ENCODE measurements at regions not wholly inside any gene's neighbourhood (a gene's known extent, or its start where the extent isn't known, plus 50 kb on each side); places are given as distances from the start of the nearest gene placed in this dataset.

GRCh38 chr6:84877515-84878210 is 113.3 kb upstream of the TBX18 start:
- no peak overlapping the region for H3K27ac ChIP-seq (ENCODE audit: low read depth, low read length)
- no peak overlapping the region for H3K27ac Mint-ChIP-seq (ENCODE audit: unreplicated experiment)
- no peak for TF ChIP-seq EZH2 (IDR thresholded peaks at IDR 0.05; ENCODE audit: insufficient read depth, low read length)
- TF ChIP-seq, protein P1, sequence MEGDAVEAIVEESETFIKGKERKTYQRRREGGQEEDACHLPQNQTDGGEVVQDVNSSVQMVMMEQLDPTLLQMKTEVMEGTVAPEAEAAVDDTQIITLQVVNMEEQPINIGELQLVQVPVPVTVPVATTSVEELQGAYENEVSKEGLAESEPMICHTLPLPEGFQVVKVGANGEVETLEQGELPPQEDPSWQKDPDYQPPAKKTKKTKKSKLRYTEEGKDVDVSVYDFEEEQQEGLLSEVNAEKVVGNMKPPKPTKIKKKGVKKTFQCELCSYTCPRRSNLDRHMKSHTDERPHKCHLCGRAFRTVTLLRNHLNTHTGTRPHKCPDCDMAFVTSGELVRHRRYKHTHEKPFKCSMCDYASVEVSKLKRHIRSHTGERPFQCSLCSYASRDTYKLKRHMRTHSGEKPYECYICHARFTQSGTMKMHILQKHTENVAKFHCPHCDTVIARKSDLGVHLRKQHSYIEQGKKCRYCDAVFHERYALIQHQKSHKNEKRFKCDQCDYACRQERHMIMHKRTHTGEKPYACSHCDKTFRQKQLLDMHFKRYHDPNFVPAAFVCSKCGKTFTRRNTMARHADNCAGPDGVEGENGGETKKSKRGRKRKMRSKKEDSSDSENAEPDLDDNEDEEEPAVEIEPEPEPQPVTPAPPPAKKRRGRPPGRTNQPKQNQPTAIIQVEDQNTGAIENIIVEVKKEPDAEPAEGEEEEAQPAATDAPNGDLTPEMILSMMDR (IDR thresholded peaks at IDR 0.05; ENCODE audit: insufficient read depth, low read depth, low read length) = no peak
- no peak overlapping the region for H3K4me3 ChIP-seq (ENCODE audit: insufficient read depth, low read depth, low read length)
- peaks cover 7% of the 10 kb centered on the region for H3K4me1 Mint-ChIP-seq (ENCODE audit: low read depth, unreplicated experiment)
- no peaks in the 10 kb centered on the region for H3K27me3 Mint-ChIP-seq (ENCODE audit: low read depth, unreplicated experiment)
- no peaks in the 10 kb centered on the region for H3K79me2 ChIP-seq (ENCODE audit: insufficient read depth, low read length)
- H3K9me3 Mint-ChIP-seq (ENCODE audit: unreplicated experiment) = no peaks in the 10 kb centered on the region
- no peak overlapping the region for H3K9ac ChIP-seq (ENCODE audit: low read length)
- H3K4me1 ChIP-seq (ENCODE audit: insufficient read depth, low read length) = no peaks in the 10 kb centered on the region
- no peaks in the 10 kb centered on the region for H3K36me3 ChIP-seq (ENCODE audit: insufficient read depth, low read length)
- DNase-seq (ENCODE audit: low read depth) = no peak
- no peaks in the 10 kb centered on the region for H3K27me3 ChIP-seq (ENCODE audit: insufficient read depth, low read length)
- H3K4me3 Mint-ChIP-seq (ENCODE audit: unreplicated experiment) = no peak overlapping the region
- H4K20me1 ChIP-seq (ENCODE audit: insufficient read depth, low read length) = no peaks in the 10 kb centered on the region
- no peaks in the 10 kb centered on the region for H3K9me3 ChIP-seq (ENCODE audit: insufficient read depth, low read depth, low read length)
- H3K36me3 Mint-ChIP-seq (ENCODE audit: low read depth, unreplicated experiment) = no peaks in the 10 kb centered on the region
- no peak overlapping the region for H2AFZ ChIP-seq (ENCODE audit: low read depth, low read length)
- FAIRE-seq = no peak
- no peak overlapping the region for H3K4me2 ChIP-seq (ENCODE audit: low read length)

DNA sequence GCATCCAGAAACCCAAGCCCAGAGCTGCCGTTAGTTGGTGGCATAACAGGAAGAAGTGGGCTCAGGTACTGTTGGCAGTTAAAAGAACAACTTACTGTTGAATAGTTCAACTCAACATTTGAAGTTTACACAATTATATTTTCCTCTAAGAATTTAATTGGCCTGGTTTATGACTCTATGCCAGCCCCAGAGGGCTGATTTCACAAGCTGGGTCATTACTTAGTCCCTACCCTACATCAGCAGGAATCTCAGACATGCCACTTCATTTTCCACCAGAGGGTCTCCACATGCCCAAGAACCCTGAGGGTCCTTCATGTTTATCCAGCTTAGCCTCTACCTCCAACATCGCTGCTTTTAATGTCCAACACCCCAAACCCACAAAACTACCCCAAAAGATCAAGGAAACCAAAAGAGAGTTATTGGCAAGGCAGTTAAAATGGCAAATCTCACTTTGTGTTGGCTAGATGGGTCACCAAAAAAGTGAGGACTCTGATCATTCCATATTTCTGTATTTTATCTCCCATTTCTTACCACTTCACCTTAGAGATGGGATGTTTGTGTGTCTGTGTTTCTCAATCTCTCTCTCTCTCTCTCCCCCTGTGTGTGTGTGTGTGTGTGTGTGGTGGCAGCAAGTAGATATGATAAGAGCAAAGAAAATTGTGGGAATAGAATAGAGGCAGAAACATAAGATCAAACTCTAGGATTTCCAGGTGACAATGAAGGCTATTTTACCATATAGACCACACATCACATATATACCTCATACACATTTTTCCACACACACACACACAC is 112.5 kb upstream of the TBX18 start:
- Histone ChIP-seq H3K4me1 (ENCODE audit: insufficient read depth, low read length) (no peaks in the 10 kb centered on the region), H3K79me2 (ENCODE audit: insufficient read depth, low read length) (no peaks in the 10 kb centered on the region), H3K9me3 (ENCODE audit: insufficient read depth, low read depth, low read length) (no peaks in the 10 kb centered on the region), H3K4me2 (ENCODE audit: low read length) (no peak overlapping the region), H4K20me1 (ENCODE audit: insufficient read depth, low read length) (no peaks in the 10 kb centered on the region), H3K4me3 (ENCODE audit: insufficient read depth, low read depth, low read length) (no peak overlapping the region), H3K36me3 (ENCODE audit: insufficient read depth, low read length) (no peaks in the 10 kb centered on the region), H2AFZ (ENCODE audit: low read depth, low read length) (no peak overlapping the region), H3K27me3 (ENCODE audit: insufficient read depth, low read length) (no peaks in the 10 kb centered on the region), H3K27ac (ENCODE audit: low read depth, low read length) (no peak overlapping the region), H3K9ac (ENCODE audit: low read length) (no peak overlapping the region)
- Mint-ChIP-seq H3K27ac (ENCODE audit: unreplicated experiment) (no peak overlapping the region), H3K27me3 (ENCODE audit: low read depth, unreplicated experiment) (no peaks in the 10 kb centered on the region), H3K4me1 (ENCODE audit: low read depth, unreplicated experiment) (peaks cover 10% of the 10 kb centered on the region), H3K36me3 (ENCODE audit: low read depth, unreplicated experiment) (no peaks in the 10 kb centered on the region), H3K4me3 (ENCODE audit: unreplicated experiment) (no peak overlapping the region), H3K9me3 (ENCODE audit: unreplicated experiment) (no peaks in the 10 kb centered on the region)
- TF ChIP-seq, protein P1 (IDR thresholded peaks at IDR 0.05; ENCODE audit: insufficient read depth, low read depth, low read length) = no peak
- no peak for TF ChIP-seq EZH2 (IDR thresholded peaks at IDR 0.05; ENCODE audit: insufficient read depth, low read length)
- FAIRE-seq = no peak
- DNase-seq (ENCODE audit: low read depth) = no peak
